Spleen (tissue), 7 donors: ENCODE measurements at regions not wholly inside any gene's neighbourhood (a gene's known extent, or its start where the extent isn't known, plus 50 kb on each side); places are given as distances from the start of the nearest gene placed in this dataset.

Experiments used
- CTCF ChIP-seq, 11 experiments: fragments of 200-600 bp in 7 of 11; fragments of 450-650 bp in 4 of 11; sonication (generic) in 4 of 11; IDR thresholded peaks in 8 of 11; conservative IDR thresholded peaks in 3 of 11; 1 replicate in 7 of 11; 2 replicates in 4 of 11; pipeline versions ENCODE4 v1.4.0 to v1.8.0; 2016 to 2021; ENCODE audit warnings: antibody characterized with exemption in 11 of 11, inconsistent platforms in 4 of 11, mild to moderate bottlenecking in 1 of 11
- POLR2A ChIP-seq, 3 donors: fragments of 450-650 bp; IDR thresholded peaks; one replicate each; pipeline ENCODE4 v1.5.1; 2017; ENCODE audit warnings: antibody characterized with exemption in 3 of 3, mild to moderate bottlenecking in 1 of 3
- POLR2AphosphoS5 ChIP-seq, 3 donors: sonication (generic); formaldehyde crosslinking; IDR thresholded peaks; one replicate each; pipeline ENCODE4 v1.5.1; 2017; ENCODE audit warnings: antibody characterized with exemption in 3 of 3
- donor health status: DM: no; HTN: no; CAD: no; lungs with moderate emphysema.
- donor health status: DM: no; HTN: no; CAD: no.
- donor health status: DM: no; HTN: no; CAD: no.

- TF ChIP-seq POLR2A (IDR thresholded peaks at IDR 0.05) (no peak), CTCF (IDR thresholded peaks at IDR 0.05 in 8 of 11, conservative IDR thresholded peaks at IDR 0.05 in 3 of 11) (no peak), POLR2AphosphoS5 (IDR thresholded peaks at IDR 0.05) (no peak)
These were observed 164.1 kb upstream of the GJE1 start for GRCh38 chr6:141968632-141969031.
